HL-60 (cell line): ENCODE measurements at regions not wholly inside any gene's neighbourhood (a gene's known extent, or its start where the extent isn't known, plus 50 kb on each side); places are given as distances from the start of the nearest gene placed in this dataset.

ENCODE experiments used
- CTCF ChIP-seq: IDR thresholded peaks from one replicate; pipeline ENCODE4 v1.5.1; 2011; ENCODE audit warnings: low read length, control low read depth, inconsistent platforms; ENCODE audit not compliant: insufficient read depth
- GABPA ChIP-seq: IDR thresholded peaks from 2 replicates; pipeline ENCODE4 v1.6.1; 2012; ENCODE audit warnings: low read depth
- POLR2AphosphoS5 ChIP-seq: IDR thresholded peaks from 2 replicates; pipeline ENCODE4 v1.6.1; 2012; ENCODE audit warnings: low read depth
- TF ChIP-seq, protein P1 (sequence below): IDR thresholded peaks from 2 replicates; pipeline ENCODE4 v1.6.1; 2012; ENCODE audit warnings: low read depth; ENCODE audit not compliant: insufficient replicate concordance

- TF ChIP-seq CTCF (no peak), POLR2AphosphoS5 (no peak), GABPA (no peak)
- TF ChIP-seq, protein P1, sequence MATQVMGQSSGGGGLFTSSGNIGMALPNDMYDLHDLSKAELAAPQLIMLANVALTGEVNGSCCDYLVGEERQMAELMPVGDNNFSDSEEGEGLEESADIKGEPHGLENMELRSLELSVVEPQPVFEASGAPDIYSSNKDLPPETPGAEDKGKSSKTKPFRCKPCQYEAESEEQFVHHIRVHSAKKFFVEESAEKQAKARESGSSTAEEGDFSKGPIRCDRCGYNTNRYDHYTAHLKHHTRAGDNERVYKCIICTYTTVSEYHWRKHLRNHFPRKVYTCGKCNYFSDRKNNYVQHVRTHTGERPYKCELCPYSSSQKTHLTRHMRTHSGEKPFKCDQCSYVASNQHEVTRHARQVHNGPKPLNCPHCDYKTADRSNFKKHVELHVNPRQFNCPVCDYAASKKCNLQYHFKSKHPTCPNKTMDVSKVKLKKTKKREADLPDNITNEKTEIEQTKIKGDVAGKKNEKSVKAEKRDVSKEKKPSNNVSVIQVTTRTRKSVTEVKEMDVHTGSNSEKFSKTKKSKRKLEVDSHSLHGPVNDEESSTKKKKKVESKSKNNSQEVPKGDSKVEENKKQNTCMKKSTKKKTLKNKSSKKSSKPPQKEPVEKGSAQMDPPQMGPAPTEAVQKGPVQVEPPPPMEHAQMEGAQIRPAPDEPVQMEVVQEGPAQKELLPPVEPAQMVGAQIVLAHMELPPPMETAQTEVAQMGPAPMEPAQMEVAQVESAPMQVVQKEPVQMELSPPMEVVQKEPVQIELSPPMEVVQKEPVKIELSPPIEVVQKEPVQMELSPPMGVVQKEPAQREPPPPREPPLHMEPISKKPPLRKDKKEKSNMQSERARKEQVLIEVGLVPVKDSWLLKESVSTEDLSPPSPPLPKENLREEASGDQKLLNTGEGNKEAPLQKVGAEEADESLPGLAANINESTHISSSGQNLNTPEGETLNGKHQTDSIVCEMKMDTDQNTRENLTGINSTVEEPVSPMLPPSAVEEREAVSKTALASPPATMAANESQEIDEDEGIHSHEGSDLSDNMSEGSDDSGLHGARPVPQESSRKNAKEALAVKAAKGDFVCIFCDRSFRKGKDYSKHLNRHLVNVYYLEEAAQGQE = no peak
Measured at GRCh38 chr1:192443616-192444015, 126.8 kb downstream of the RGS21 start.
